Tibial nerve (tissue), 4 donors: ENCODE measurements at regions not wholly inside any gene's neighbourhood (a gene's known extent, or its start where the extent isn't known, plus 50 kb on each side); places are given as distances from the start of the nearest gene placed in this dataset.

ENCODE experiments used
- EP300 ChIP-seq, 2 donors: sonication (generic); formaldehyde crosslinking; IDR thresholded peaks; one replicate each; pipeline ENCODE4 v1.6.1; 2017; ENCODE audit warnings: antibody characterized with exemption in 2 of 2, mild to moderate bottlenecking in 1 of 2
- POLR2A ChIP-seq, 2 donors: fragments of 450-650 bp; IDR thresholded peaks; one replicate each; pipeline ENCODE4 v1.6.1; 2017; ENCODE audit warnings: antibody characterized with exemption in 2 of 2, mild to moderate bottlenecking in 2 of 2, moderate library complexity in 2 of 2
- TF ChIP-seq, protein P1 (sequence below), 5 experiments: fragments of 200-600 bp in 3 of 5; fragments of 450-650 bp in 2 of 5; sonication (generic) in 3 of 5; IDR thresholded peaks; one replicate each; pipeline ENCODE4 v1.5.1; 2016 to 2019; ENCODE audit warnings: antibody characterized with exemption in 5 of 5, mild to moderate bottlenecking in 3 of 5, moderate library complexity in 2 of 5

DNA sequence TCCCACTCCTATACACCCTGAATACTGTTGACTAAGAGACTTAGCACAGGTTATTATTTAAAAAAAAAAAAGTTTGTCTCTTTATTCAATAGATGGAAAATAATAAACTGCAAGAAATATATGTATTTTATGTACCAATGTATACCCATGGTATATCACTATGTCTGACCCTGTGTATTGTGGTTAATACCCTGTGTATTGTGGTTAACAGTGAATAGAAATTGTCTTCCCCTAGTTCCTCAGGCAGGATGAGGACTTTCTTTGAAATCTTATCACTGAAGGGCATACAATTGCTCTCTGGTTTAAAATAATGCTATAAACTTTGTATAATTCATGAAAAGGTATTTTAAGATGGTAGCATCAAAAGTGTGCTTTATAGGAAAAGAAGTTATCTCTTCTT is 80.0 kb upstream of the TMEM106B start:
- TF ChIP-seq EP300 (IDR thresholded peaks at IDR 0.05): no peak
- TF ChIP-seq POLR2A (IDR thresholded peaks at IDR 0.05): no peak
- TF ChIP-seq, protein P1, sequence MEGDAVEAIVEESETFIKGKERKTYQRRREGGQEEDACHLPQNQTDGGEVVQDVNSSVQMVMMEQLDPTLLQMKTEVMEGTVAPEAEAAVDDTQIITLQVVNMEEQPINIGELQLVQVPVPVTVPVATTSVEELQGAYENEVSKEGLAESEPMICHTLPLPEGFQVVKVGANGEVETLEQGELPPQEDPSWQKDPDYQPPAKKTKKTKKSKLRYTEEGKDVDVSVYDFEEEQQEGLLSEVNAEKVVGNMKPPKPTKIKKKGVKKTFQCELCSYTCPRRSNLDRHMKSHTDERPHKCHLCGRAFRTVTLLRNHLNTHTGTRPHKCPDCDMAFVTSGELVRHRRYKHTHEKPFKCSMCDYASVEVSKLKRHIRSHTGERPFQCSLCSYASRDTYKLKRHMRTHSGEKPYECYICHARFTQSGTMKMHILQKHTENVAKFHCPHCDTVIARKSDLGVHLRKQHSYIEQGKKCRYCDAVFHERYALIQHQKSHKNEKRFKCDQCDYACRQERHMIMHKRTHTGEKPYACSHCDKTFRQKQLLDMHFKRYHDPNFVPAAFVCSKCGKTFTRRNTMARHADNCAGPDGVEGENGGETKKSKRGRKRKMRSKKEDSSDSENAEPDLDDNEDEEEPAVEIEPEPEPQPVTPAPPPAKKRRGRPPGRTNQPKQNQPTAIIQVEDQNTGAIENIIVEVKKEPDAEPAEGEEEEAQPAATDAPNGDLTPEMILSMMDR (IDR thresholded peaks at IDR 0.05): no peak
